Endothelial cell (in vitro differentiated cells): ENCODE measurements at regions not wholly inside any gene's neighbourhood (a gene's known extent, or its start where the extent isn't known, plus 50 kb on each side); places are given as distances from the start of the nearest gene placed in this dataset.

Source experiments
- DNase-seq: peaks from one replicate; pipeline ENCODE4 v3.0.0; 2021; ENCODE audit warnings: low spot score
- H3K27ac Mint-ChIP-seq: one replicate; pipeline ENCODE4 v1.8.0; 2021; ENCODE audit warnings: mixed read lengths, inconsistent platforms; ENCODE audit not compliant: unreplicated experiment
- H3K27me3 Mint-ChIP-seq: one replicate; pipeline ENCODE4 v1.8.0; 2021; ENCODE audit warnings: mild to moderate bottlenecking, moderate library complexity, mixed read lengths, inconsistent platforms; ENCODE audit not compliant: unreplicated experiment
- H3K36me3 Mint-ChIP-seq: one replicate; pipeline ENCODE4 v1.8.0; 2021; ENCODE audit warnings: mild to moderate bottlenecking, low read depth, mixed read lengths, inconsistent platforms; ENCODE audit not compliant: unreplicated experiment
- H3K4me1 Mint-ChIP-seq: one replicate; pipeline ENCODE4 v1.8.0; 2021; ENCODE audit warnings: mild to moderate bottlenecking, mixed read lengths, inconsistent platforms; ENCODE audit not compliant: unreplicated experiment
- H3K4me3 Mint-ChIP-seq: one replicate; pipeline ENCODE4 v1.8.0; 2021; ENCODE audit warnings: mild to moderate bottlenecking, mixed read lengths, inconsistent platforms; ENCODE audit not compliant: unreplicated experiment
- H3K9me3 Mint-ChIP-seq: one replicate; pipeline ENCODE4 v1.8.0; 2021; ENCODE audit warnings: mixed read lengths, inconsistent platforms; ENCODE audit not compliant: unreplicated experiment
- CTCF ChIP-seq: fragments of 200-600 bp; sonication (generic); IDR thresholded peaks from one replicate; pipeline ENCODE4 v1.5.0; 2021; ENCODE audit warnings: antibody characterized with exemption; ENCODE audit not compliant: unreplicated experiment

- no peaks in the 10 kb centered on the region for H3K36me3 Mint-ChIP-seq
- no peaks in the 10 kb centered on the region for H3K27me3 Mint-ChIP-seq
- H3K4me1 Mint-ChIP-seq: no peaks in the 10 kb centered on the region
- DNase-seq: no peak
- H3K9me3 Mint-ChIP-seq: no peaks in the 10 kb centered on the region
- H3K27ac Mint-ChIP-seq: no peak overlapping the region
- no peak for TF ChIP-seq CTCF
- no peak overlapping the region for H3K4me3 Mint-ChIP-seq
Observed at GRCh38 chr7:113812591-113813255, 106.1 kb downstream of the PPP1R3A start.

- Mint-ChIP-seq H3K27ac (no peak overlapping the region), H3K9me3 (no peaks in the 10 kb centered on the region)
Observed at GRCh38 chr7:113810080-113810744, 108.6 kb downstream of the PPP1R3A start.

GRCh38 chr7:113809581-113809980 is 109.2 kb downstream of the PPP1R3A start:
- DNase-seq: no peak
- no peak overlapping the region for H3K27ac Mint-ChIP-seq
- no peaks in the 10 kb centered on the region for H3K9me3 Mint-ChIP-seq
- H3K4me1 Mint-ChIP-seq: peaks cover 3% of the 10 kb centered on the region
- H3K27me3 Mint-ChIP-seq: no peaks in the 10 kb centered on the region
- TF ChIP-seq CTCF: no peak
- H3K36me3 Mint-ChIP-seq: no peaks in the 10 kb centered on the region
- no peak overlapping the region for H3K4me3 Mint-ChIP-seq

More at GRCh38 chr7:113810080-113810744, 108.6 kb downstream of the PPP1R3A start:
- Mint-ChIP-seq H3K36me3 (no peaks in the 10 kb centered on the region), H3K4me3 (no peak overlapping the region), H3K4me1 (peaks cover 3% of the 10 kb centered on the region), H3K27me3 (no peaks in the 10 kb centered on the region)
- TF ChIP-seq CTCF: no peak
- DNase-seq: no peak

- no peak overlapping the region for H3K4me3 Mint-ChIP-seq
- DNase-seq: no peak
- TF ChIP-seq CTCF: no peak
- no peaks in the 10 kb centered on the region for H3K9me3 Mint-ChIP-seq
- H3K36me3 Mint-ChIP-seq: no peaks in the 10 kb centered on the region
- H3K4me1 Mint-ChIP-seq: peaks cover 4% of the 10 kb centered on the region
- no peak overlapping the region for H3K27ac Mint-ChIP-seq
- H3K27me3 Mint-ChIP-seq: no peaks in the 10 kb centered on the region
Observed at GRCh38 chr7:113806633-113807327, 112.0 kb downstream of the PPP1R3A start.

GRCh38 chr7:113805976-113806375 is 112.8 kb downstream of the PPP1R3A start:
- no peak overlapping the region for H3K27ac Mint-ChIP-seq
- H3K36me3 Mint-ChIP-seq: no peaks in the 10 kb centered on the region
- H3K4me1 Mint-ChIP-seq: peaks cover 8% of the 10 kb centered on the region
- DNase-seq: no peak
- TF ChIP-seq CTCF: no peak
- H3K9me3 Mint-ChIP-seq: no peaks in the 10 kb centered on the region
- no peak overlapping the region for H3K4me3 Mint-ChIP-seq
- H3K27me3 Mint-ChIP-seq: no peaks in the 10 kb centered on the region
